ENCODE measurements at regions not wholly inside any gene's neighbourhood (a gene's known extent, or its start where the extent isn't known, plus 50 kb on each side); places are given as distances from the start of the nearest gene placed in this dataset.

GRCh38 chr2:12207491-12207890 is 461.1 kb downstream of the LPIN1 start:
- TF ChIP-seq EZH2 (IDR thresholded peaks at IDR 0.05; ENCODE audit: borderline replicate concordance, low read depth, low read length, severe bottlenecking): no peak
- no peak for TF ChIP-seq CTCF (IDR thresholded peaks at IDR 0.05; ENCODE audit: borderline replicate concordance, extremely low read depth, low read length, poor library complexity, severe bottlenecking)
